ENCODE measurements at regions not wholly inside any gene's neighbourhood (a gene's known extent, or its start where the extent isn't known, plus 50 kb on each side); places are given as distances from the start of the nearest gene placed in this dataset.

DNA sequence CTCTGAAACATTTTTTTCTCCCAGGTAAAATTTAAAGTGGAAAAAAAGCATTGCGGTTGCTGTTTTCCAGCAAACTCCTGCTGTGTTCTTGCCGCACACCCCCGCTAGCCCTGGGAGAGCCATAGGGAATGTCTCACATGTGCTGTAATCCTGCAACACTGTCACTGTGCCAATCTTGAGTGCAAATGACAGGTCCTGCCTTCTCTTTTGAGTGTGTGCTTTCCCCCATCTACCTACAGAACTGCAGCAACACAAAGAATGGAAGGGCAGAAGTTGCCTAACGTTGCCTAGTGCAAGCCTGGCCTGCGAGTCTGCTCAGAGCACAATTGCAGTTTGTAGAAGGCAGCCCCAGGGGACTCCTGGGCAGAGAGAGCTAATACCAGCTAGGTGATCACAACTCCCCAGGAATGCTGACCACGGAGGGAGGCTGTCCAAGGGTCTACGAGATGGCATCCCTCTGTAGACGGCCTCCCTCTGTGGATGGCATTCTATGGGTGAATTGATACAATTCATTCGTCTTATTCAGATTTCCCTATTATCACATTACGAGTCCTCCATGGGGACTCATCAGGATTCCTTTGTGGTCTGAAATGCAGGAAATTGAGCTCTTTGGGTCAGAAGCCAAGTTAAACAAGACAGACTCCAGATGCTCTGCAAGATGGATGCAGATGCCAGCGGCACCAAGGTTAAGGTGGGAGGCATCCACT lies 172.6 kb upstream of the S1PR3 start:
- Histone ChIP-seq H4K8ac (ENCODE audit: low read depth, low read length) (no peak overlapping the region), H3K36me3 (replicated peaks in 1 of 2; ENCODE audit: control insufficient read depth in 2 of 2, insufficient read depth in 2 of 2, low read length in 2 of 2) (no peaks in the 10 kb centered on the region), H3K4me1 (ENCODE audit: control insufficient read depth in 2 of 2, insufficient read depth in 1 of 2, low read depth in 1 of 2, low read length in 2 of 2) (peaks cover 4 to 13% of the 10 kb centered on the region in 2 donors), H2BK120ac (ENCODE audit: low read depth, low read length) (no peak overlapping the region), H2AK5ac (ENCODE audit: low read depth, low read length) (no peak overlapping the region), H3K23ac (ENCODE audit: low read depth, low read length, poor library complexity) (no peak overlapping the region), H3K79me1 (ENCODE audit: low read depth, low read length) (no peaks in the 10 kb centered on the region), H3K18ac (ENCODE audit: low read length) (peak overlapping the region; percentile 2), H3K27ac (replicated peaks; ENCODE audit: low read length) (no peak overlapping the region), H3K9ac (ENCODE audit: low read depth, low read length, poor library complexity) (no peak overlapping the region), H2BK5ac (ENCODE audit: low read length) (no peak overlapping the region), H3K9me3 (replicated peaks in 1 of 2; ENCODE audit: control insufficient read depth in 2 of 2, insufficient read depth in 1 of 2, low read depth in 1 of 2, low read length in 2 of 2) (peaks cover 3 to 4% of the 10 kb centered on the region in 2 donors), H4K91ac (ENCODE audit: low read depth, low read length, poor library complexity) (no peak overlapping the region), H3K14ac (ENCODE audit: low read length) (no peak overlapping the region), H2BK15ac (ENCODE audit: low read length) (no peak overlapping the region), H3K4me3 (ENCODE audit: low read length in 2 of 2) (no peak overlapping the region), H3K4ac (ENCODE audit: low read length) (no peak overlapping the region), H3K4me2 (ENCODE audit: insufficient read depth, low read length, poor library complexity, severe bottlenecking) (no peak overlapping the region), H2AFZ (ENCODE audit: low read length) (peak overlapping the region; percentile 61), H3K27me3 (ENCODE audit: control insufficient read depth in 3 of 3, insufficient read depth in 3 of 3, low read depth in 1 of 3, low read length in 3 of 3) (no peaks in the 10 kb centered on the region), H2BK12ac (ENCODE audit: low read length) (no peak overlapping the region)
- DNase-seq (ENCODE audit: low spot score): peak; percentile 1
- no CpG with 5 or more reads among the region's 11 CpGs for WGBS, 2 donors (ENCODE audit: extremely low coverage in 2 of 2, insufficient read length in 2 of 2, insufficient replicate concordance in 1 of 2)

DNA sequence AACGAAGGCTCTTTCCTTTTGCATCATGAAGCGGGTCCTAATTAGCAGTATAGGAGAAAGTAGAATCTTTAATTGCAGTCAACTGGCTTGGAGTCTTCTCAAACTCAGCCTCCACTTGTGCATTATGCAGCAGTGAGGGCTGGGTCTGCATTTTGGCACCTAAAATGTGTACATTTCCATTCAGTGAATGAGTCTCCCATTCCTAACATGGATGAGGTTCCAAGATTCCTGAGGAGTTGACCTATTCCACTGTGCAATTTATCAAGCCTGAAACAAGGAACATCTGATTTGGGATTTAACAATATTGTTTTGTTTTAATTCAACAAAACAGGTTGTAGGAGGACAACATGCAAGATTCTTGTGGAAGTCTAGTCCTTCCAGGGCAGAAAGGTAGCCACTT lies 171.8 kb upstream of the S1PR3 start:
- H3K4me3 ChIP-seq (ENCODE audit: low read length in 2 of 2): no peak overlapping the region
- no peak overlapping the region for H3K4me2 ChIP-seq (ENCODE audit: insufficient read depth, low read length, poor library complexity, severe bottlenecking)
- H3K4ac ChIP-seq (ENCODE audit: low read length): no peak overlapping the region
- no peak for DNase-seq (ENCODE audit: low spot score)
- H3K27ac ChIP-seq (replicated peaks; ENCODE audit: low read length): no peak overlapping the region
- no peak overlapping the region for H4K8ac ChIP-seq (ENCODE audit: low read depth, low read length)
- WGBS, 2 donors (ENCODE audit: extremely low coverage in 2 of 2, insufficient read length in 2 of 2, insufficient replicate concordance in 1 of 2): no CpG with 5 or more reads among the region's 2 CpGs
- no peak overlapping the region for H3K9ac ChIP-seq (ENCODE audit: low read depth, low read length, poor library complexity)
- no peak overlapping the region for H3K18ac ChIP-seq (ENCODE audit: low read length)
- no peak overlapping the region for H2BK5ac ChIP-seq (ENCODE audit: low read length)
- no peaks in the 10 kb centered on the region for H3K27me3 ChIP-seq (ENCODE audit: control insufficient read depth in 3 of 3, insufficient read depth in 3 of 3, low read depth in 1 of 3, low read length in 3 of 3)
- H3K14ac ChIP-seq (ENCODE audit: low read length): no peak overlapping the region
- H3K9me3 ChIP-seq (replicated peaks in 1 of 2; ENCODE audit: control insufficient read depth in 2 of 2, insufficient read depth in 1 of 2, low read depth in 1 of 2, low read length in 2 of 2): peaks cover 3 to 4% of the 10 kb centered on the region in 2 donors
- H2BK12ac ChIP-seq (ENCODE audit: low read length): no peak overlapping the region
- no peak overlapping the region for H2AK5ac ChIP-seq (ENCODE audit: low read depth, low read length)
- H3K23ac ChIP-seq (ENCODE audit: low read depth, low read length, poor library complexity): no peak overlapping the region
- H2AFZ ChIP-seq (ENCODE audit: low read length): no peak overlapping the region
- no peak overlapping the region for H4K91ac ChIP-seq (ENCODE audit: low read depth, low read length, poor library complexity)
- no peaks in the 10 kb centered on the region for H3K79me1 ChIP-seq (ENCODE audit: low read depth, low read length)
- H3K36me3 ChIP-seq (replicated peaks in 1 of 2; ENCODE audit: control insufficient read depth in 2 of 2, insufficient read depth in 2 of 2, low read length in 2 of 2): no peaks in the 10 kb centered on the region
- no peak overlapping the region for H2BK15ac ChIP-seq (ENCODE audit: low read length)
- peaks cover 4 to 13% of the 10 kb centered on the region in 2 donors for H3K4me1 ChIP-seq (ENCODE audit: control insufficient read depth in 2 of 2, insufficient read depth in 1 of 2, low read depth in 1 of 2, low read length in 2 of 2)
- H2BK120ac ChIP-seq (ENCODE audit: low read depth, low read length): no peak overlapping the region

DNA sequence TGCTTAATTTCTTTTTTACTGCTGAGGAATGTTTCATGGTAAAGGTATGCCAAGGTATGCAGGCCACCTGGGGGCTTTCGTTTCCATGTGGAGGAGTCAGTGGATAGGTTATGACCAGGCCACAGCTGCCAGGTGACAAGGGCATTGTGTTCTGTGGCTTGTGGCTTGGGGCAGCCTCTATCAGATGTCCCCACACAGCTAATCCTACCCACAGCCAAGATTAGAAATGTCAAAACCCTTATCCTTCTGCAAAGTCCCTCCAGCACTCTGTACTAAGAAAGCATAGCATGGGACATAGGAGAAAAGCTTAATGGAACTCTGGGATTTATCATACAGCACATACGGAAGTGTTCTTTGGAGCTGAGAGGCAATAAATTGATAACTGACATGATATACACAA lies 171.2 kb upstream of the S1PR3 start:
- DNase-seq (ENCODE audit: low spot score): no peak
- Histone ChIP-seq H2BK120ac (ENCODE audit: low read depth, low read length) (no peak overlapping the region), H3K27ac (replicated peaks; ENCODE audit: low read length) (no peak overlapping the region), H2BK15ac (ENCODE audit: low read length) (no peak overlapping the region), H3K79me1 (ENCODE audit: low read depth, low read length) (no peaks in the 10 kb centered on the region), H3K9ac (ENCODE audit: low read depth, low read length, poor library complexity) (no peak overlapping the region), H2AK5ac (ENCODE audit: low read depth, low read length) (no peak overlapping the region), H3K4me1 (ENCODE audit: control insufficient read depth in 2 of 2, insufficient read depth in 1 of 2, low read depth in 1 of 2, low read length in 2 of 2) (peaks cover 4 to 9% of the 10 kb centered on the region in 2 donors), H4K91ac (ENCODE audit: low read depth, low read length, poor library complexity) (no peak overlapping the region), H3K14ac (ENCODE audit: low read length) (no peak overlapping the region), H3K18ac (ENCODE audit: low read length) (no peak overlapping the region), H3K36me3 (replicated peaks in 1 of 2; ENCODE audit: control insufficient read depth in 2 of 2, insufficient read depth in 2 of 2, low read length in 2 of 2) (no peaks in the 10 kb centered on the region), H3K27me3 (ENCODE audit: control insufficient read depth in 3 of 3, insufficient read depth in 3 of 3, low read depth in 1 of 3, low read length in 3 of 3) (no peaks in the 10 kb centered on the region), H3K4me3 (ENCODE audit: low read length in 2 of 2) (no peak overlapping the region), H4K8ac (ENCODE audit: low read depth, low read length) (no peak overlapping the region), H2BK5ac (ENCODE audit: low read length) (no peak overlapping the region), H3K4ac (ENCODE audit: low read length) (no peak overlapping the region), H2AFZ (ENCODE audit: low read length) (no peak overlapping the region), H3K9me3 (replicated peaks in 1 of 2; ENCODE audit: control insufficient read depth in 2 of 2, insufficient read depth in 1 of 2, low read depth in 1 of 2, low read length in 2 of 2) (peaks cover 4% of the 10 kb centered on the region in 2 donors), H2BK12ac (ENCODE audit: low read length) (no peak overlapping the region), H3K4me2 (ENCODE audit: insufficient read depth, low read length, poor library complexity, severe bottlenecking) (no peak overlapping the region), H3K23ac (ENCODE audit: low read depth, low read length, poor library complexity) (no peak overlapping the region)
- no CpG with 5 or more reads among the region's 2 CpGs for WGBS, 2 donors (ENCODE audit: extremely low coverage in 2 of 2, insufficient read length in 2 of 2, insufficient replicate concordance in 1 of 2)

DNA sequence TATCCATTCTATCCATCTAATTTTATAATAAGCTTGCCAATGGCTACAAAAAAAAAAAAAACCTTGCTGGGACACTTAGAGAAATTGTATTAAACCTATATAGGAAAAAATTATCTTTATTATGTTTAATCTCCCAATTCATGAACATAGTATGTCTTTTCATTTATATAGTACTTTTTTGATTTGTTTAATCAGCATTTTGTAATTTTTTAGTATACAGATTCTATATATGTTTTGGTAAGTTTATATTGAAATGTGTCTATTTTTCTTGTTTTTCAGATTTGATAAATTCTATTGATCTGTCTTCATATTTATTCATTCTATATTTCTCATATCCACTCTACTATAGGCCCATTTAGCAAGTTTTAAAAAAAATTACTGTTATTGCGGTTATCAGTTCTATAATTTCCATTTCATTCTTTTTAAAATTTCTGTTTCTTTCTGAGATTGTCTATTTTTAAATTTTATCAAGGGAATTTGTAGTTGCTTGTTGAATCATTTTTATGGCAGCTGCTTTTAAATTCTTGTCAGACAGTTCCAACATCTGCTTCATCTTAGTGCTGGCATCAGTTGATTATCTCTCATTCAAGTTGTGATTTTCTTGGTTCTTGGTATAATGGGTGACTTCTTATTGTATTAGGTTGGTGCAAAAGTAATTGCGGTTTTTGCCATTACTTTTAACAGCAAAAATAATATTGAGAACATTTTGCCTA lies 170.1 kb upstream of the S1PR3 start:
- Histone ChIP-seq H2AFZ (ENCODE audit: low read length) (no peak overlapping the region), H3K36me3 (replicated peaks in 1 of 2; ENCODE audit: control insufficient read depth in 2 of 2, insufficient read depth in 2 of 2, low read length in 2 of 2) (no peaks in the 10 kb centered on the region), H4K91ac (ENCODE audit: low read depth, low read length, poor library complexity) (no peak overlapping the region), H2BK12ac (ENCODE audit: low read length) (no peak overlapping the region), H3K4me3 (ENCODE audit: low read length in 2 of 2) (no peak overlapping the region), H3K79me1 (ENCODE audit: low read depth, low read length) (no peaks in the 10 kb centered on the region), H3K23ac (ENCODE audit: low read depth, low read length, poor library complexity) (no peak overlapping the region), H3K18ac (ENCODE audit: low read length) (no peak overlapping the region), H3K4ac (ENCODE audit: low read length) (no peak overlapping the region), H2BK15ac (ENCODE audit: low read length) (no peak overlapping the region), H3K9me3 (replicated peaks in 1 of 2; ENCODE audit: control insufficient read depth in 2 of 2, insufficient read depth in 1 of 2, low read depth in 1 of 2, low read length in 2 of 2) (peaks cover 4 to 7% of the 10 kb centered on the region in 2 donors), H3K4me2 (ENCODE audit: insufficient read depth, low read length, poor library complexity, severe bottlenecking) (no peak overlapping the region), H3K14ac (ENCODE audit: low read length) (no peak overlapping the region), H2BK120ac (ENCODE audit: low read depth, low read length) (no peak overlapping the region), H3K27me3 (ENCODE audit: control insufficient read depth in 3 of 3, insufficient read depth in 3 of 3, low read depth in 1 of 3, low read length in 3 of 3) (no peaks in the 10 kb centered on the region), H2AK5ac (ENCODE audit: low read depth, low read length) (no peak overlapping the region), H4K8ac (ENCODE audit: low read depth, low read length) (no peak overlapping the region), H3K4me1 (ENCODE audit: control insufficient read depth in 2 of 2, insufficient read depth in 1 of 2, low read depth in 1 of 2, low read length in 2 of 2) (peaks cover 4 to 8% of the 10 kb centered on the region in 2 donors), H3K9ac (ENCODE audit: low read depth, low read length, poor library complexity) (no peak overlapping the region), H2BK5ac (ENCODE audit: low read length) (no peak overlapping the region), H3K27ac (replicated peaks; ENCODE audit: low read length) (no peak overlapping the region)
- WGBS, 2 donors (ENCODE audit: extremely low coverage in 2 of 2, insufficient read length in 2 of 2, insufficient replicate concordance in 1 of 2): no CpG with 5 or more reads among the region's 2 CpGs
- no peak for DNase-seq (ENCODE audit: low spot score)
